Activated T-helper 17 cell treated with anti-CD3 and anti-CD28 coated beads, Interleukin-2, amount 50 U/mL, for 72 hours (primary cell): ENCODE measurements at regions not wholly inside any gene's neighbourhood (a gene's known extent, or its start where the extent isn't known, plus 50 kb on each side); places are given as distances from the start of the nearest gene placed in this dataset.

Experiments
- ATAC-seq: fragments of 150-1000 bp; cut with Tn5 transposase; replicated peaks from 2 replicates; pipeline ENCODE4 v1.10.0; 2021; ENCODE audit warnings: mild to moderate bottlenecking, moderate library complexity
- H3K27ac Mint-ChIP-seq: one replicate; pipeline ENCODE4 v1.8.0; 2022; ENCODE audit warnings: mixed read lengths
- H3K27me3 Mint-ChIP-seq: one replicate; pipeline ENCODE4 v1.8.0; 2022; ENCODE audit warnings: mixed read lengths
- H3K36me3 Mint-ChIP-seq: one replicate; pipeline ENCODE4 v1.8.0; 2022; ENCODE audit warnings: low read depth, mild to moderate bottlenecking, mixed read lengths
- H3K4me1 Mint-ChIP-seq: one replicate; pipeline ENCODE4 v1.8.0; 2022; ENCODE audit warnings: mixed read lengths
- H3K4me3 Mint-ChIP-seq: one replicate; pipeline ENCODE4 v1.8.0; 2022; ENCODE audit warnings: mild to moderate bottlenecking, mixed read lengths
- H3K9me3 Mint-ChIP-seq: one replicate; pipeline ENCODE4 v1.8.0; 2022; ENCODE audit warnings: mixed read lengths

GRCh38 chr5:135680713-135681112 lies 101.9 kb upstream of the CXCL14 start:
- Mint-ChIP-seq H3K9me3 (peaks cover 17% of the 10 kb centered on the region), H3K27me3 (peaks cover 12% of the 10 kb centered on the region), H3K4me1 (no peaks in the 10 kb centered on the region), H3K27ac (no peak overlapping the region), H3K4me3 (no peak overlapping the region), H3K36me3 (no peaks in the 10 kb centered on the region)
- ATAC-seq, result no peak

DNA sequence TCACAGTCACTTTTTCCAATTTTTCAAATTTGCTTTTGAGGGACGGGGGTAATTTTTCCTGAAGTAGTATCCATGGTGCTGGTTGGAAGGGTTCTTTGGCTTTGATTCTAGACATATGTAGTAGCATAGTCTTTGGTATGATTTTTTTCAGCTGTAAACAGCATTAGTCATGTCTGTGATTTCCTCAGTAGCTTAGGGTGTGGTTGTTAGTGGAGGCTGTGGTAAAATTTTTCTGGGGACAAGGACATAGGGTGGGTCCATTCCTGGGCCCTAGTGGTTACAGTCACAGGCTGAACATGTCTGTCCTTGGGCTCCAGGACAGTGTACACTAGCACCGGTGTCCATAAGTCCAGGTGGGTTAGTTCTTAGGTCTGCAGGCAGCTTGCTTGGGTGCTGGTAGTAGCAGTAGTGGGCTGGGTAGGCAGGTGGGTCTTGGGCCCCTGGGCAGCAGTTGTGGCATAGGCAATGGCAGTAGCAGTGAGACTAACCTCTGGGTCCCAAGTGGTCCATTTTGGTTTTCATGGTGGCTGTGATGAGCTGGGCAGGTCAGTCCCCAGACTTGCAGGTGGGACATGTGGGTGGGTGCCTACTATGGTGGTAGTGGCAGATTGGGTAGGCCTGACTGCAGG lies 100.0 kb upstream of the CXCL14 start:
- Mint-ChIP-seq H3K4me3 (no peak overlapping the region), H3K27ac (no peak overlapping the region), H3K36me3 (no peaks in the 10 kb centered on the region), H3K27me3 (peaks cover 12% of the 10 kb centered on the region), H3K9me3 (peaks cover 17% of the 10 kb centered on the region), H3K4me1 (no peaks in the 10 kb centered on the region)
- ATAC-seq, result no peak

DNA sequence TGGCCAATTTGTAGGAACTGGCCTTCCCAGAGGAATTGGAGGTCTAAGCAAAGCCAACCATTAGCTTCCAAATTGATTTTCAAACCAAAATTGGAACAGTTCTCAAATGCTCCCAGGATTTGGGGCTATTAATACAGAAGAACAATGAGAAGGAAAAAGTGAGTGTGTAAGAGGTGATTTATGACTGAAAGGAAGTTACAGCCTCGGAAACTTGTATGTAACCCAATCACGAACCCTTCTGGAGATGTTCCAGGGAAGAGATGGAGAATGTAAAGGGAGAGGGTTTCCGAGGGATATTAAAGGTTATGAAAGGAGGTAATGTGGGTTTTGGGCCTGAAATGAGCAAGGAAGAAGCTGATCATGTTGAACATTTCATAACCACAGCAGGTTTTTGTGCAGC lies 93.2 kb upstream of the CXCL14 start:
- no peaks in the 10 kb centered on the region for H3K4me1 Mint-ChIP-seq
- H3K4me3 Mint-ChIP-seq, result no peak overlapping the region
- no peaks in the 10 kb centered on the region for H3K36me3 Mint-ChIP-seq
- peaks cover 22% of the 10 kb centered on the region for H3K27me3 Mint-ChIP-seq
- no peak for ATAC-seq
- H3K27ac Mint-ChIP-seq, result no peak overlapping the region
- H3K9me3 Mint-ChIP-seq, result peaks cover 4% of the 10 kb centered on the region

GRCh38 chr5:135671052-135671705 lies 92.4 kb upstream of the CXCL14 start:
- Mint-ChIP-seq H3K4me1 (no peaks in the 10 kb centered on the region), H3K27me3 (peaks cover 26% of the 10 kb centered on the region), H3K9me3 (peaks cover 4% of the 10 kb centered on the region), H3K4me3 (no peak overlapping the region), H3K27ac (no peak overlapping the region), H3K36me3 (no peaks in the 10 kb centered on the region)
- no peak for ATAC-seq

DNA sequence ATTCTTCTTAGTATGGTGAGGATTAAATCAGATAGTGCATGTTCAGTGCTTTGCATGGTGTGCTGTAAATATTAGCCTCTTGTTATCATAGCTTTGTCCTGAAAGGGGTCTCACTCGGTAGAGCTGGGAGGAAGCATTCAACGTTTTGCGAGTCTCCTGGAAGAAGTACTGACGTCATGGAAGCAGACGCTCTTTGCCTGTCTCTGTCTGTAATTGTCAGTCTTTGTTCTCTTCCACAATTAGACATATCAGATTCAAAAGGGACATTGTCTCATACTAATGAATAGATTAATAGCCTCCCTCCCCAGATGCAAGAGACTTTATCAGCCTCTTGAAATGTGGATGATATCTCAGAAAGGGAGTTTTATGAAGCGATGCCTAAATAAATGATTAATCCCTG lies 91.8 kb upstream of the CXCL14 start:
- Mint-ChIP-seq H3K27me3 (peaks cover 29% of the 10 kb centered on the region), H3K4me1 (no peaks in the 10 kb centered on the region), H3K36me3 (no peaks in the 10 kb centered on the region), H3K9me3 (peaks cover 7% of the 10 kb centered on the region), H3K4me3 (no peak overlapping the region), H3K27ac (no peak overlapping the region)
- ATAC-seq, result no peak

GRCh38 chr5:135669416-135669815 lies 90.6 kb upstream of the CXCL14 start:
- no peak for ATAC-seq
- Mint-ChIP-seq H3K4me1 (no peaks in the 10 kb centered on the region), H3K9me3 (peaks cover 7% of the 10 kb centered on the region), H3K27ac (no peak overlapping the region), H3K27me3 (peaks cover 39% of the 10 kb centered on the region), H3K4me3 (no peak overlapping the region), H3K36me3 (no peaks in the 10 kb centered on the region)

DNA sequence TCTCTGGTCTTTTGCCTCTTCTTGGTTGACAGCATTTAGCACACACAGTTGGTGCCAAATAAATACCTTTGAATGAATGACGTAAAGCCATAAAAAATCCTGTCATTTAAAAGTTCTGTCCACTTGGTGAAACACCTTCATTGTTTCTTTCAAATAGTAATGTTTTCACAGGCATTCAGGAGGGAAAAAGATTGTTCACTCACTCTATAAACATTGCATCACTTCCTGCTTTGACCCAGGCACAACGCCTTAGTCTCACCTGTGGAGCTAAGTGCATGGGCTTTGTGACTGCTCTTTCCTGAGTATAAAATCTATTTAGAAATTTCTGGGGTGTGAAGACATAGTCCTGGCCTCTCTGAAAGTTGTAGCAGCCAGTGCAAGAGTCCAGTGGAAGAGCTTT lies 88.9 kb upstream of the CXCL14 start:
- no peak overlapping the region for H3K4me3 Mint-ChIP-seq
- peaks cover 39% of the 10 kb centered on the region for H3K27me3 Mint-ChIP-seq
- H3K4me1 Mint-ChIP-seq, result no peaks in the 10 kb centered on the region
- no peak overlapping the region for H3K27ac Mint-ChIP-seq
- no peaks in the 10 kb centered on the region for H3K36me3 Mint-ChIP-seq
- ATAC-seq, result no peak
- H3K9me3 Mint-ChIP-seq, result peaks cover 7% of the 10 kb centered on the region

DNA sequence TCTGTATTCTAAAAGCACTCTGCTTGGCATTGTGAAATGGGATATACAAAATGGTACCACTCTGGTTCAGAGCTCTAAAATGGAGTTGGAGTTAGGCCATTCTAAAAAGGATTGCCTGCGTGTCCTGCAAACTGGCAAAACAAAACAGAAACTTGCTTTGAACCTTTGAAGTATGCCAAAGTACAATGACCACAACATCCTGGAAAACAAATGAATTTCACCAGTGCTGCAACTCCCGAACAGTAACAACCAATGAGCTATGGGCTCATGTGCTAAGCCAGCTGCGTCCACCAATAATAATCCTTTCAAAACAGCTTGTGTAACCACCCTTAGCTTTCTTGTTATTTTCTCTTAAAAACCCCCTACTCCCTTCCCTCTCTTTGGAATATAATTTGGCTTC lies 88.4 kb upstream of the CXCL14 start:
- Mint-ChIP-seq H3K4me1 (no peaks in the 10 kb centered on the region), H3K27ac (no peak overlapping the region), H3K27me3 (peaks cover 39% of the 10 kb centered on the region), H3K4me3 (no peak overlapping the region), H3K9me3 (peaks cover 7% of the 10 kb centered on the region), H3K36me3 (no peaks in the 10 kb centered on the region)
- no peak for ATAC-seq

DNA sequence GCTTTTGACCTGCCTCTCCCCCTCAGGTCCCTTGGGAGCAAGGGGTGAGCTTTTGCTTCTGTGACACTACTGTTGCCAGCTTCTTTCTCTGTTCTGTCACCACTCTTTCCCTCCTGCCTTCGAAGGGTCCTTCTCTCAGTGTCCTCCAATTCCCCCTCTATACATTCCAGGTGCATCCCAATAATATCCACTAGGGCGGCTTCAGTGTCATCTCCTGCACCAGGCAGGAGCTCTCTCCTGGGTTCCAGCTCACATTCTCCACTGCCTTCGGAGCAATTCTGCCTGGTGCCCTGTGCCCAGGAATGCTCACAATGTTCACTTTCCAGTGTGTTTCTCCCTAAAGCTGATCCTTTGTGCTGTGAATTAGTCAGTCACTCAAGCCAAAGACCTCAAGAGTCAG lies 83.9 kb upstream of the CXCL14 start:
- peaks cover 15% of the 10 kb centered on the region for H3K9me3 Mint-ChIP-seq
- H3K36me3 Mint-ChIP-seq, result no peaks in the 10 kb centered on the region
- H3K27ac Mint-ChIP-seq, result no peak overlapping the region
- H3K4me1 Mint-ChIP-seq, result no peaks in the 10 kb centered on the region
- H3K27me3 Mint-ChIP-seq, result peaks cover 31% of the 10 kb centered on the region
- ATAC-seq, result no peak
- no peak overlapping the region for H3K4me3 Mint-ChIP-seq

GRCh38 chr5:135662061-135662481 lies 83.3 kb upstream of the CXCL14 start:
- Mint-ChIP-seq H3K4me1 (no peaks in the 10 kb centered on the region), H3K27ac (no peak overlapping the region), H3K27me3 (peaks cover 28% of the 10 kb centered on the region), H3K36me3 (no peaks in the 10 kb centered on the region), H3K4me3 (no peak overlapping the region), H3K9me3 (peaks cover 12% of the 10 kb centered on the region)
- ATAC-seq, result no peak

GRCh38 chr5:135660826-135661575 lies 82.2 kb upstream of the CXCL14 start:
- Mint-ChIP-seq H3K9me3 (peaks cover 12% of the 10 kb centered on the region), H3K27ac (no peak overlapping the region), H3K27me3 (peaks cover 18% of the 10 kb centered on the region), H3K36me3 (no peaks in the 10 kb centered on the region), H3K4me1 (no peaks in the 10 kb centered on the region), H3K4me3 (no peak overlapping the region)
- no peak for ATAC-seq

DNA sequence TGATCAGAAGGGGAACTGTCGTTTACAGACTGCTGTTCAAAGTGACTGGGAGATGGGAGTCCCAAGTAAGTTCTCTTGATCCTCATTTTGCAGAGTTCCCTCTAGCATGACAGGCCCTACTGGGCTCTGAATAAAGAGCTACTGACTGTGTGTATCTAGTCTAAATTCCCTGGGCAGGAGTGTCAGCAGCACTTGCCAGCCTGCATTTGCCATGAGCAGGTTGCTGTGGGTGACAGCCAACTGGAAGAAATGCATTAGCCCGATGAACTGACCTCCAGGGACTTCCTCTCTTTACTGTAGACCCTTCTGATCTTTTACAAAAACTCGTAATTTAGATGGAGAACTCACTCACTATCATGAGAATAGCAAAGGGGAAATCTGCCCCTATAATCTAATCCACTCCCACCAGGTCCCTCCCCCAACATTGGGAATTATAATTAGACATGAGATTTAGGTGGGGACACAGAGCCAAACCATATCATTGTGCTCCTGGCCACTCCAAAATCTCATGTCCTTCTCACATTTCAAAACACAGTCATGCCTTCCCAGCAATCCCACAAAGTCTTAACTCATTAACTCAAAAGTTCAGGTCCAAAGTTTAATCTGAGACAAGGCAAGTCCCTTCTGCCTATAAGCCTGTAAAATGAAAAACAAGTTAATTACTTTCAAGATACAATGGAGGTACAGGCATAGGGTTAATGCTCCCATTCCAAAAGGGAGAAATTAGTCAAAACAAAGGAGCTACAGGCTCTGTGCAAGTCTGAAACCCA lies 78.9 kb upstream of the CXCL14 start:
- Mint-ChIP-seq H3K27me3 (peaks cover 7% of the 10 kb centered on the region), H3K36me3 (no peaks in the 10 kb centered on the region), H3K9me3 (peaks cover 15% of the 10 kb centered on the region), H3K27ac (no peak overlapping the region), H3K4me3 (no peak overlapping the region), H3K4me1 (no peaks in the 10 kb centered on the region)
- no peak for ATAC-seq

DNA sequence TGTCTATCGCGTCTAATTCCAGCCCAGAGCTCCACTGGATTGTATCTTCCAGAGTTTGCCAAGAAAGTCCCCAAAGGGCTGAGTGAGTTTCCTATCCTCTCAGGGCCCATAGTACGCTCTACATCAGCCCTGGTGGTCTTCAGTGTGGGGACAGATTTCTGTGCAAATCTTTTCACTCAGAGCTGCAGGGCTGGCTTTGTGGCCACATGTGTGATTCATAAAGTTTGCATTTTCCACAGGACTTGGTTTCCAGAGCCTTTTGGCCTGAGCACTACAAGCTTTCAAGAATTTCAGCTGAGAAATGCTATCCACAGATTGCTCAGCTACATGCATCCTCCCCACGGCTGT lies 76.7 kb upstream of the CXCL14 start:
- ATAC-seq, result no peak
- no peaks in the 10 kb centered on the region for H3K36me3 Mint-ChIP-seq
- peaks cover 15% of the 10 kb centered on the region for H3K9me3 Mint-ChIP-seq

GRCh38 chr5:135654761-135655467 lies 76.1 kb upstream of the CXCL14 start:
- Mint-ChIP-seq H3K36me3 (no peaks in the 10 kb centered on the region), H3K4me3 (no peak overlapping the region), H3K27me3 (peaks cover 15% of the 10 kb centered on the region), H3K27ac (no peak overlapping the region), H3K9me3 (peaks cover 13% of the 10 kb centered on the region), H3K4me1 (no peaks in the 10 kb centered on the region)
- no peak for ATAC-seq

More for the DNA sequence above, 76.7 kb upstream of the CXCL14 start:
- peaks cover 15% of the 10 kb centered on the region for H3K27me3 Mint-ChIP-seq
- H3K4me1 Mint-ChIP-seq, result no peaks in the 10 kb centered on the region
- H3K27ac Mint-ChIP-seq, result no peak overlapping the region
- no peak overlapping the region for H3K4me3 Mint-ChIP-seq
